A549 (cell line): ENCODE measurements at regions not wholly inside any gene's neighbourhood (a gene's known extent, or its start where the extent isn't known, plus 50 kb on each side); places are given as distances from the start of the nearest gene placed in this dataset.

ENCODE experiments used
- ATAC-seq, 2 experiments: fragments of 200-7000 bp in 1 of 2; fragments of >200 bp in 1 of 2; cut with Nextera tagmentation in 1 of 2; cut with Tn5 transposase in 1 of 2; 3 replicates each; pipeline versions ENCODE4 v1.8.0 to v1.9.1; 2018 to 2020; ENCODE audit warnings: mild to moderate bottlenecking in 1 of 2, moderate library complexity in 1 of 2
- CTCF ChIA-PET: fragments of 300-600 bp; sonication (Branson Sonifier 250); formaldehyde crosslinking; extraction: SDS; loops from one replicate; lab custom pipeline; 2021; ENCODE audit warnings: antibody characterized with exemption, inconsistent platforms; lab: Yijun Ruan, JAX
- POLR2A ChIA-PET: fragments of 350-600 bp; formaldehyde crosslinking; extraction: SDS; loops from one replicate; lab custom pipeline; 2021; ENCODE audit warnings: antibody characterized with exemption, inconsistent platforms; lab: Yijun Ruan, JAX
- DNase-seq, 2 experiments: peaks; one replicate each; pipeline versions ENCODE4 v3.0.0 to v3.0.0-alpha.2; 2011 to 2016; ENCODE audit warnings: low read depth in 1 of 2, low spot score in 1 of 2
- FAIRE-seq: peaks from 2 replicates; lab custom pipeline; 2011; peaks lifted over from hg19 to GRCh38; lab: Jason Lieb, UNC
- H3K27ac ChIP-seq, 2 experiments: fragments of >200 bp; sonication (Bioruptor Twin); formaldehyde crosslinking; 3 replicates each; pipeline ENCODE4 v1.5.1; 2016 to 2017
- H3K4me1 ChIP-seq: fragments of >200 bp; sonication (Bioruptor Twin); formaldehyde crosslinking; 3 replicates; pipeline ENCODE4 v1.6.1; 2016
- H3K4me2 ChIP-seq: fragments of >200 bp; sonication (Bioruptor Twin); formaldehyde crosslinking; 3 replicates; pipeline ENCODE4 v1.6.1; 2016
- H3K4me3 ChIP-seq: fragments of >200 bp; sonication (Bioruptor Twin); formaldehyde crosslinking; 3 replicates; pipeline ENCODE4 v1.5.1; 2016
- H3K9me3 ChIP-seq: fragments of >200 bp; sonication (Bioruptor Twin); formaldehyde crosslinking; 3 replicates; pipeline ENCODE4 v1.6.1; 2016
- BHLHE40 ChIP-seq: IDR thresholded peaks from 2 replicates; pipeline ENCODE4 v1.6.1; 2012; ENCODE audit warnings: low read depth, low read length, inconsistent platforms
- CHD2 ChIP-seq: fragments of 150-350 bp; IDR thresholded peaks from 2 replicates; pipeline ENCODE4 v1.6.1; 2014; ENCODE audit warnings: low read length; ENCODE audit not compliant: partially characterized antibody
- CHD4 ChIP-seq: fragments of 200-600 bp; sonication (generic); IDR thresholded peaks from 2 replicates; pipeline ENCODE4 v1.6.1; 2016; ENCODE audit warnings: antibody characterized with exemption, mild to moderate bottlenecking, borderline replicate concordance
- CTCF ChIP-seq: fragments of >200 bp; sonication (Bioruptor Twin); formaldehyde crosslinking; IDR thresholded peaks from 3 replicates; pipeline ENCODE4 v1.5.1; 2016
- EHF ChIP-seq: fragments of 250-450 bp; sonication (Bioruptor Pico); IDR thresholded peaks from 2 replicates; pipeline ENCODE4 v1.5.0; 2020; ENCODE audit warnings: mild to moderate bottlenecking
- EHMT2 ChIP-seq: fragments of 200-600 bp; sonication (generic); IDR thresholded peaks from 2 replicates; pipeline ENCODE4 v1.6.1; 2016; ENCODE audit warnings: antibody characterized with exemption, low read depth, mild to moderate bottlenecking, moderate library complexity
- ELK1 ChIP-seq: fragments of 150-350 bp; IDR thresholded peaks from 2 replicates; pipeline ENCODE4 v1.6.1; 2014; ENCODE audit warnings: low read depth, mild to moderate bottlenecking, low read length
- EP300 ChIP-seq, 2 experiments: fragments of >200 bp; sonication (Bioruptor Twin); formaldehyde crosslinking; IDR thresholded peaks; 2 replicates in 1 of 2; 3 replicates in 1 of 2; pipeline ENCODE4 v1.6.1; 2016 to 2017
- ESRRA ChIP-seq: fragments of 150-350 bp; IDR thresholded peaks from 2 replicates; pipeline ENCODE4 v1.6.1; 2014; ENCODE audit warnings: mild to moderate bottlenecking, low read length, borderline replicate concordance
- HOXA7 ChIP-seq: fragments of 250-450 bp; sonication (Bioruptor Pico); IDR thresholded peaks from 2 replicates; pipeline ENCODE4 v1.5.0; 2020; ENCODE audit warnings: mild to moderate bottlenecking, moderate library complexity
- KDM1A ChIP-seq: fragments of 200-600 bp; sonication (generic); IDR thresholded peaks from 2 replicates; pipeline ENCODE4 v1.6.1; 2016; ENCODE audit warnings: low read depth, mild to moderate bottlenecking
- KDM5A ChIP-seq: fragments of 200-600 bp; sonication (generic); IDR thresholded peaks from 2 replicates; pipeline ENCODE4 v1.6.1; 2016; ENCODE audit warnings: antibody characterized with exemption, mild to moderate bottlenecking
- MAFK ChIP-seq: fragments of 450-650 bp; IDR thresholded peaks from 2 replicates; pipeline ENCODE4 v1.6.1; 2014; ENCODE audit not compliant: partially characterized antibody
- MAZ ChIP-seq: fragments of 150-350 bp; IDR thresholded peaks from 2 replicates; pipeline ENCODE4 v1.6.1; 2014; ENCODE audit warnings: antibody characterized with exemption, low read depth, low read length, borderline replicate concordance
- MYC ChIP-seq: IDR thresholded peaks from 2 replicates; pipeline ENCODE4 v1.6.1; 2012; ENCODE audit warnings: mild to moderate bottlenecking, inconsistent platforms, low read length, improper control_type of control experiment, borderline replicate concordance
- NFE2L2 ChIP-seq: fragments of 150-350 bp; conservative IDR thresholded peaks from 2 replicates; pipeline ENCODE4 v1.6.1; 2014; ENCODE audit warnings: low read length
- POLR2AphosphoS2 ChIP-seq: conservative IDR thresholded peaks from 2 replicates; pipeline ENCODE4 v1.6.1; 2012; ENCODE audit warnings: low read length, improper control_type of control experiment, inconsistent platforms
- RAD21 ChIP-seq, 2 experiments: fragments of >200 bp in 1 of 2; sonication (Bioruptor Twin) in 1 of 2; formaldehyde crosslinking in 1 of 2; IDR thresholded peaks in 1 of 2; conservative IDR thresholded peaks in 1 of 2; 2 replicates in 1 of 2; 3 replicates in 1 of 2; pipeline ENCODE4 v1.6.1; 2012 to 2018; ENCODE audit warnings: inconsistent platforms in 1 of 2
- REST ChIP-seq: fragments of 200-600 bp; sonication (generic); IDR thresholded peaks from 2 replicates; pipeline ENCODE4 v1.6.1; 2016; ENCODE audit warnings: antibody characterized with exemption, mild to moderate bottlenecking, moderate library complexity
- RNF2 ChIP-seq: fragments of 200-600 bp; sonication (generic); IDR thresholded peaks from 2 replicates; pipeline ENCODE4 v1.6.1; 2016; ENCODE audit warnings: low read depth, mild to moderate bottlenecking, antibody characterized with exemption, moderate library complexity, borderline replicate concordance
- SREBF2 ChIP-seq: fragments of 450-650 bp; IDR thresholded peaks from 2 replicates; pipeline ENCODE4 v1.6.1; 2014; ENCODE audit warnings: mild to moderate bottlenecking, moderate library complexity
- TFCP2L1 ChIP-seq: fragments of 250-450 bp; sonication (Bioruptor Pico); IDR thresholded peaks from 2 replicates; pipeline ENCODE4 v1.5.0; 2021; ENCODE audit warnings: mild to moderate bottlenecking
- TP53 ChIP-seq: fragments of 250-450 bp; sonication (Bioruptor Pico); IDR thresholded peaks from 2 replicates; pipeline ENCODE4 v1.5.0; 2021; ENCODE audit warnings: mild to moderate bottlenecking, moderate library complexity
- WGBS: methylation state at CpG from one replicate; pipeline ENCODE4 v1.1.6; 2017; ENCODE audit errors: missing lambda C conversion rate; 5-methylcytosine and 5-hydroxymethylcytosine counted together
- TF ChIP-seq, protein P1 (sequence below): fragments of >200 bp; sonication (Bioruptor Twin); formaldehyde crosslinking; IDR thresholded peaks from 3 replicates; pipeline ENCODE4 v1.6.1; 2016
- TF ChIP-seq, protein P2 (sequence below): IDR thresholded peaks from 2 replicates; pipeline ENCODE4 v1.6.1; 2012
- TF ChIP-seq, protein P3 (sequence below): fragments of 250-450 bp; sonication (Bioruptor Pico); IDR thresholded peaks from 2 replicates; pipeline ENCODE4 v1.5.0; 2021; ENCODE audit warnings: mild to moderate bottlenecking, moderate library complexity, borderline replicate concordance
- TF ChIP-seq, protein P4 (sequence below): fragments of >200 bp; sonication (Bioruptor Twin); formaldehyde crosslinking; IDR thresholded peaks from 2 replicates; pipeline ENCODE4 v1.6.1; 2016

DNA sequence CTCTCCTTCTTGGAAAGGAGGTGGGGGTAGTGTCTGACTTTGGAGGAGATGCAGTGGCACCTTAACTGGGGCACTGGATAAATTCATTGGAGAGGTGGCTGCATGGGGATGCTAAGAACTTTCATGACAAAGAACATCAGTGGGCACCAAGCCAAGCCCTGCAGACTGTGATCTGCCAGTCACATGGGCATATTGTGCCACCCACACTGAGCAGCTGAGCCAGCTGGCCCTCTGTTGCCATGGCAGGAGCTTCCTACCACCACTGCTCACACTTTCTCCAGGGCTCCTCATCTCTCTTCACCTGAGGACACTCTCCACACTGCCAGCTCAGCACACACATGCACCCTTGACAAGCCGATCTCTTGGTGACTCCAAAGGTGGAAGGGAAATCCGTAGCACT, 715.6 kb downstream of the QKI start:
- POLR2A ChIA-PET: no interaction called here
- no peak for DNase-seq
- CTCF ChIA-PET: no interaction called here
- no peaks in the 10 kb centered on the region for H3K4me1 ChIP-seq
- no peak overlapping the region for H3K4me2 ChIP-seq
- no peaks in the 10 kb centered on the region for H3K9me3 ChIP-seq
- no peak overlapping the region for H3K4me3 ChIP-seq
- no peak overlapping the region for H3K27ac ChIP-seq
- TF ChIP-seq EHF (CRISPR knock-in tag) (no peak), EP300 (IDR thresholded peaks at IDR 0.05) (no peak), RAD21 (conservative IDR thresholded peaks at IDR 0.05 in 1 of 2, IDR thresholded peaks at IDR 0.05 in 1 of 2) (no peak), MAZ (no peak), REST (no peak), KDM5A (no peak), CHD2 (no peak), CTCF (no peak), POLR2AphosphoS2 (no peak), CHD4 (no peak), KDM1A (no peak)
- TF ChIP-seq, protein P1, sequence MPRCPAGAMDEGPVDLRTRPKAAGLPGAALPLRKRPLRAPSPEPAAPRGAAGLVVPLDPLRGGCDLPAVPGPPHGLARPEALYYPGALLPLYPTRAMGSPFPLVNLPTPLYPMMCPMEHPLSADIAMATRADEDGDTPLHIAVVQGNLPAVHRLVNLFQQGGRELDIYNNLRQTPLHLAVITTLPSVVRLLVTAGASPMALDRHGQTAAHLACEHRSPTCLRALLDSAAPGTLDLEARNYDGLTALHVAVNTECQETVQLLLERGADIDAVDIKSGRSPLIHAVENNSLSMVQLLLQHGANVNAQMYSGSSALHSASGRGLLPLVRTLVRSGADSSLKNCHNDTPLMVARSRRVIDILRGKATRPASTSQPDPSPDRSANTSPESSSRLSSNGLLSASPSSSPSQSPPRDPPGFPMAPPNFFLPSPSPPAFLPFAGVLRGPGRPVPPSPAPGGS: no peak
- TF ChIP-seq, protein P2, sequence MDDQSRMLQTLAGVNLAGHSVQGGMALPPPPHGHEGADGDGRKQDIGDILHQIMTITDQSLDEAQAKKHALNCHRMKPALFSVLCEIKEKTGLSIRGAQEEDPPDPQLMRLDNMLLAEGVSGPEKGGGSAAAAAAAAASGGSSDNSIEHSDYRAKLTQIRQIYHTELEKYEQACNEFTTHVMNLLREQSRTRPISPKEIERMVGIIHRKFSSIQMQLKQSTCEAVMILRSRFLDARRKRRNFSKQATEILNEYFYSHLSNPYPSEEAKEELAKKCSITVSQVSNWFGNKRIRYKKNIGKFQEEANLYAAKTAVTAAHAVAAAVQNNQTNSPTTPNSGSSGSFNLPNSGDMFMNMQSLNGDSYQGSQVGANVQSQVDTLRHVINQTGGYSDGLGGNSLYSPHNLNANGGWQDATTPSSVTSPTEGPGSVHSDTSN: no peak
- TF ChIP-seq, protein P3, sequence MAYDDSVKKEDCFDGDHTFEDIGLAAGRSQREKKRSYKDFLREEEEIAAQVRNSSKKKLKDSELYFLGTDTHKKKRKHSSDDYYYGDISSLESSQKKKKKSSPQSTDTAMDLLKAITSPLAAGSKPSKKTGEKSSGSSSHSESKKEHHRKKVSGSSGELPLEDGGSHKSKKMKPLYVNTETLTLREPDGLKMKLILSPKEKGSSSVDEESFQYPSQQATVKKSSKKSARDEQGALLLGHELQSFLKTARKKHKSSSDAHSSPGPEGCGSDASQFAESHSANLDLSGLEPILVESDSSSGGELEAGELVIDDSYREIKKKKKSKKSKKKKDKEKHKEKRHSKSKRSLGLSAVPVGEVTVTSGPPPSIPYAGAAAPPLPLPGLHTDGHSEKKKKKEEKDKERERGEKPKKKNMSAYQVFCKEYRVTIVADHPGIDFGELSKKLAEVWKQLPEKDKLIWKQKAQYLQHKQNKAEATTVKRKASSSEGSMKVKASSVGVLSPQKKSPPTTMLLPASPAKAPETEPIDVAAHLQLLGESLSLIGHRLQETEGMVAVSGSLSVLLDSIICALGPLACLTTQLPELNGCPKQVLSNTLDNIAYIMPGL (CRISPR knock-in tag): no peak
- TF ChIP-seq, all 56 proteins: peak for 0
- ATAC-seq (no peak), FAIRE-seq (no peak)
- WGBS: 39% methylated on average over 2 of the region's 2 CpGs

DNA sequence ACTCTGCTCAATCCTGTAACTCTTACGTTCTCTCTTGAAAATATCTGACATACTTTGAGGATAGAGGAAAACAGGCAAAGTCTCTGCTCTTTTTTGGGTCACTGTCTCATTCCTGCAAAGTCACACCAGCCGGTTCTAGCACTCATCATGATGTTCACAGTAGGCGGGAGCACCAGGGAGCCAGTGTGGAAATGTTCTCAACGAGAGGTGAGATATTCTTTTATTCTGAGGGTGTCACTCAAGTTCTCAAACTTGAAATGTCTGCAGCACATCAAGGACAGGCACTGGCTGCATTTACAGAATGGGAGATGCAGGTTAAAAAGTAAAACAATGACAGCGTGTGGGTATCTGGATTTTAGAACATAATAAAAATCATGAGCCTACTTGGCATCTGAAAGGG, 714.7 kb downstream of the QKI start:
- ChIA-PET POLR2A (no interaction called here), CTCF (interaction anchor here (1.2 kb wide), 1 partner anchor 19 kb away, joined by 6 read pairs; no protein-coding TSS in a partner anchor)
- Histone ChIP-seq H3K4me2 (no peak overlapping the region), H3K27ac (no peak overlapping the region), H3K4me1 (no peaks in the 10 kb centered on the region), H3K9me3 (no peaks in the 10 kb centered on the region), H3K4me3 (no peak overlapping the region)
- ATAC-seq (no peak), DNase-seq (no peak), FAIRE-seq (no peak)
- 15% methylated on average over 5 of the region's 5 CpGs for WGBS
- TF ChIP-seq TP53 (CRISPR knock-in tag): no peak
- no peak for TF ChIP-seq MAFK
- no peak for TF ChIP-seq TFCP2L1 (CRISPR knock-in tag)
- TF ChIP-seq MYC: no peak
- no peak for TF ChIP-seq SREBF2
- TF ChIP-seq, protein P4, sequence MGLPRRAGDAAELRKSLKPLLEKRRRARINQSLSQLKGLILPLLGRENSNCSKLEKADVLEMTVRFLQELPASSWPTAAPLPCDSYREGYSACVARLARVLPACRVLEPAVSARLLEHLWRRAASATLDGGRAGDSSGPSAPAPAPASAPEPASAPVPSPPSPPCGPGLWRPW: no peak
- TF ChIP-seq ESRRA: no peak
- TF ChIP-seq EP300 (IDR thresholded peaks at IDR 0.05): no peak
- TF ChIP-seq BHLHE40: no peak
- TF ChIP-seq HOXA7 (CRISPR knock-in tag): no peak
- TF ChIP-seq NFE2L2: no peak
- no peak for TF ChIP-seq EHMT2
- no peak for TF ChIP-seq RNF2
- no peak for TF ChIP-seq ELK1
